Breast epithelium (tissue), 4 donors: ENCODE measurements at regions not wholly inside any gene's neighbourhood (a gene's known extent, or its start where the extent isn't known, plus 50 kb on each side); places are given as distances from the start of the nearest gene placed in this dataset.

Experiments used
- DNase-seq, 2 donors: peaks; one replicate each; pipeline ENCODE4 v3.0.0-alpha.2; 2019; ENCODE audit warnings: low spot score in 2 of 2
- H3K27ac ChIP-seq, 2 donors: fragments of 200-600 bp; sonication (generic) in 1 of 2; one replicate each; pipeline ENCODE4 v1.5.1; 2016 to 2019; ENCODE audit warnings: mild to moderate bottlenecking in 1 of 2
- H3K27me3 ChIP-seq, 2 donors: fragments of 200-600 bp; sonication (generic) in 1 of 2; one replicate each; pipeline versions ENCODE4 v1.5.1 to v1.6.0; 2017 to 2019; ENCODE audit warnings: control low read depth in 1 of 2, mild to moderate bottlenecking in 1 of 2
- H3K36me3 ChIP-seq: fragments of 200-600 bp; one replicate; pipeline ENCODE4 v1.5.1; 2019
- H3K4me1 ChIP-seq, 2 donors: fragments of 200-600 bp; sonication (generic); one replicate each; pipeline ENCODE4 v1.5.1; 2016 to 2019; ENCODE audit warnings: control low read depth in 1 of 2
- H3K4me3 ChIP-seq, 3 donors: fragments of 200-600 bp; sonication (generic); 1 replicate in 2 of 3; 2 replicates in 1 of 3; pipeline ENCODE4 v1.5.1; 2016 to 2019; ENCODE audit warnings: mild to moderate bottlenecking in 3 of 3, moderate library complexity in 2 of 3
- H3K9me3 ChIP-seq, 2 donors: fragments of 200-600 bp; sonication (generic) in 1 of 2; one replicate each; pipeline ENCODE4 v1.5.1; 2016 to 2019; ENCODE audit warnings: control low read depth in 1 of 2
- POLR2A ChIP-seq: fragments of 450-650 bp; IDR thresholded peaks from one replicate; pipeline ENCODE4 v1.6.1; 2016; ENCODE audit warnings: antibody characterized with exemption, mild to moderate bottlenecking, moderate library complexity
- POLR2AphosphoS5 ChIP-seq, 3 donors: sonication (generic); formaldehyde crosslinking; IDR thresholded peaks; one replicate each; pipeline ENCODE4 v1.6.1; 2017; ENCODE audit warnings: antibody characterized with exemption in 3 of 3
- intact Hi-C: fragments of 100-400 bp; cut with DNase I; formaldehyde crosslinking; loops from one replicate; pipeline ENCODE4 v1.15.1; 2023; ENCODE audit warnings: low total_unique reads
- TF ChIP-seq, protein P1 (sequence below), 3 donors: fragments of 450-650 bp; IDR thresholded peaks; one replicate each; pipeline ENCODE4 v1.5.1; 2016 to 2017; ENCODE audit warnings: antibody characterized with exemption in 3 of 3, mild to moderate bottlenecking in 3 of 3, moderate library complexity in 3 of 3

DNA sequence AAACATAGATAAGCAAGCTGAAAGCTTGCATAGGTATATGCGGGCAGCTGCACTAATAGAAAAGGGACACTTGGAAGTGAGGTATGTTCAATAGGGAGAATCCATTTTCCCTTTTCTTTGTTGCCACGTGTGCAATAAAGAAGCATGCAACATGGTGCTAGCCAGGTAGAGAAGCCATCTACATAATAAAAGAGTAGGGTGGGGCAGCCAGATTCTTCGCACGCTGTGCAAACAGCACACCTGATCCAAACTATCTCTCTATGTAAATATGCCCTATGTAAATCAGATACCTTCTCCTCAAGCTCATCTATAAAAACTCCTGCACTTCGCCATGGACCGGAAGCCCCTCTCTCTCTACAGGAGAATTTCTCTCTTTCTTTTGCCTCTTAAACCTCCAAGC is 91.9 kb upstream of the C9orf72 start:
- no peak overlapping the region for H3K27ac ChIP-seq
- H3K36me3 ChIP-seq = no peaks in the 10 kb centered on the region
- H3K4me1 ChIP-seq = no peaks in the 10 kb centered on the region
- no peaks in the 10 kb centered on the region for H3K27me3 ChIP-seq
- DNase-seq = no peak
- TF ChIP-seq POLR2A = no peak
- TF ChIP-seq POLR2AphosphoS5 (IDR thresholded peaks at IDR 0.05) = no peak
- TF ChIP-seq, protein P1, sequence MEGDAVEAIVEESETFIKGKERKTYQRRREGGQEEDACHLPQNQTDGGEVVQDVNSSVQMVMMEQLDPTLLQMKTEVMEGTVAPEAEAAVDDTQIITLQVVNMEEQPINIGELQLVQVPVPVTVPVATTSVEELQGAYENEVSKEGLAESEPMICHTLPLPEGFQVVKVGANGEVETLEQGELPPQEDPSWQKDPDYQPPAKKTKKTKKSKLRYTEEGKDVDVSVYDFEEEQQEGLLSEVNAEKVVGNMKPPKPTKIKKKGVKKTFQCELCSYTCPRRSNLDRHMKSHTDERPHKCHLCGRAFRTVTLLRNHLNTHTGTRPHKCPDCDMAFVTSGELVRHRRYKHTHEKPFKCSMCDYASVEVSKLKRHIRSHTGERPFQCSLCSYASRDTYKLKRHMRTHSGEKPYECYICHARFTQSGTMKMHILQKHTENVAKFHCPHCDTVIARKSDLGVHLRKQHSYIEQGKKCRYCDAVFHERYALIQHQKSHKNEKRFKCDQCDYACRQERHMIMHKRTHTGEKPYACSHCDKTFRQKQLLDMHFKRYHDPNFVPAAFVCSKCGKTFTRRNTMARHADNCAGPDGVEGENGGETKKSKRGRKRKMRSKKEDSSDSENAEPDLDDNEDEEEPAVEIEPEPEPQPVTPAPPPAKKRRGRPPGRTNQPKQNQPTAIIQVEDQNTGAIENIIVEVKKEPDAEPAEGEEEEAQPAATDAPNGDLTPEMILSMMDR (IDR thresholded peaks at IDR 0.05) = no peak
- H3K9me3 ChIP-seq = no peaks in the 10 kb centered on the region
- intact Hi-C loops = no loop called here
- H3K4me3 ChIP-seq = no peak overlapping the region

DNA sequence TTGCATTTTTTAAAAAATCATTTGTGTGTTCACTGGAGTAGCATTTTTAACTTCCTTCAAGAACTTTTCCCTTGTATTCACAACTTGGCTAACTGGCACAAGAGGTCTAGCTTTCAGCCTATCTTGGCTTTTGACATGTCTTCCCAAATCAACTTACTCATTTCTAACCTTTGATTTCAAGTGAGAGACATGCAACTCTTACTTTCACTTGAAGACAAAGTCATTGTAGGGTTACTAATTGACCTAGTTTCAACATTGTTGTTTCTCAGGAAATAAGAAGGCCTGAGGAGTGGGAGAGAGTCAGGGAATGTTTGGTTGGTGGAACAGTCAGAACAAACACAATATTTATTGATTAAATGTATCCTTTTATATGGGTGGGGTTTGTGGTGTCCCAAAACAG is 95.0 kb upstream of the C9orf72 start:
- intact Hi-C loops = no loop called here
- Histone ChIP-seq H3K4me3 (no peak overlapping the region), H3K9me3 (no peaks in the 10 kb centered on the region), H3K27me3 (no peaks in the 10 kb centered on the region), H3K27ac (no peak overlapping the region), H3K4me1 (no peaks in the 10 kb centered on the region), H3K36me3 (no peaks in the 10 kb centered on the region)
- no peak for TF ChIP-seq POLR2AphosphoS5 (IDR thresholded peaks at IDR 0.05)
- no peak for TF ChIP-seq POLR2A
- TF ChIP-seq, protein P1 (IDR thresholded peaks at IDR 0.05) = no peak
- DNase-seq = no peak

DNA sequence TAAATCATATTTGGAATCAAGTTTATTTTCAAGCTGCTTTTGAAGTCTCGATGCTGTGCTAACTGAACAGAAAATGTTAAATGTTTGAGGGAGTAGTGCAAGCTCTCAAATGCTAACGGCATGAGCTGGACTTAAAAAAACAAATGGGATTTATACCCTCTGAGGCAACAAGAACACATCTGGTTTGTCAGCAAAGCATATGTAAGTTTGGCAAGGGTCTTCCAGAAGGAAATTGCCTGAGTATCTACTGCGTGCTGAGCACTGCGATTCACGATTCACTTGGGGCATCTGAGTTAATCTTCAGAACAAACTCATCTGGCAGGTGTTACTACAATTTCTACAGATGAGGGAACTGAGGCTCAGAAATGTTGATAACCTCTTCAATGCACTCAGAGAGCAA is 98.4 kb upstream of the C9orf72 start:
- no peaks in the 10 kb centered on the region for H3K36me3 ChIP-seq
- DNase-seq = no peak
- no peak overlapping the region for H3K27ac ChIP-seq
- H3K4me3 ChIP-seq = no peak overlapping the region
- TF ChIP-seq, protein P1 (IDR thresholded peaks at IDR 0.05) = no peak
- TF ChIP-seq POLR2A (no peak), POLR2AphosphoS5 (IDR thresholded peaks at IDR 0.05) (no peak)
- no peaks in the 10 kb centered on the region for H3K9me3 ChIP-seq
- H3K27me3 ChIP-seq = no peaks in the 10 kb centered on the region
- no peaks in the 10 kb centered on the region for H3K4me1 ChIP-seq
- intact Hi-C loops = no loop called here

DNA sequence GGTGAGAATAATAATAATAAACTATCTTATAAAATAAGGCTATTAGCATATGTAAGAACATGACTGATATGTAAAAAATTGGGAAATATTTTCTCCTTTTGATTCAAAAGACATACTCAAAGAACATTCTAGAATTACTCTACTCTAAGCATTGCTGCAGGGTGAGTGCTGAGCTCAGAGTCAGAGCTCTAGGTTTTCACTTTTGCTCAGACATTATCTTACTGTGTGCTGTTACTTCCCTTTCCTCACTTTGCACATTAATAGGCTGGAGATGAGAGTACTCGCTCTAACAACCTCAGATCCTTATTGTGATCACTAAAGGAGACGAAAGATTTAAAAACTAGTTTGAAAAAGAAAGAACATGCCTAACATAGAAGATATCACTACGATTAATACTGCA is 99.4 kb upstream of the C9orf72 start:
- no peak for DNase-seq

DNA sequence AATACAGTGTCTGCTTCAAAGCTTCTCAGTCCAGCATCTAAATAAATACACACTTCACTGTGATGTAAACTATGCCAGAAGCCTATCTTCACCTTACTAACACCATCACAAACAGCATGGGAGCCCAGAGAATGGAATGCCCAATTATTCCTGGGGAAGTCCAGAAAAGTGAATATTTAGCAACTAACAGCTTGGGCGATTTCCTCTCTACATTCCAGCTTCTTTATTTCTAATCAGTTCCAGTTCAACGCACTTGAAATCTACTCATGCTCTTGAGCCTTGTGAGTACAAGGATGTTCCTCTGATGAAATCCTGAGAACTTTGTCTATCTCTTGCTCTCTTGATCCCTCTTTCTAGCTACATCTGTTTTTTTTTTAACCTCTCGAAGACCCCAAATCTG is 100.4 kb upstream of the C9orf72 start:
- no peaks in the 10 kb centered on the region for H3K27me3 ChIP-seq
- no peaks in the 10 kb centered on the region for H3K4me1 ChIP-seq
- H3K27ac ChIP-seq = no peak overlapping the region
- no peaks in the 10 kb centered on the region for H3K36me3 ChIP-seq
- no peak overlapping the region for H3K4me3 ChIP-seq
- H3K9me3 ChIP-seq = no peaks in the 10 kb centered on the region
- TF ChIP-seq POLR2A = no peak
- TF ChIP-seq POLR2AphosphoS5 (IDR thresholded peaks at IDR 0.05) = no peak
- TF ChIP-seq, protein P1 (IDR thresholded peaks at IDR 0.05) = no peak
- intact Hi-C loops = no loop called here
- DNase-seq = no peak

More for the DNA sequence above, 99.4 kb upstream of the C9orf72 start:
- no peak overlapping the region for H3K4me3 ChIP-seq
- H3K27ac ChIP-seq = no peak overlapping the region
- H3K27me3 ChIP-seq = no peaks in the 10 kb centered on the region
- TF ChIP-seq, protein P1 (IDR thresholded peaks at IDR 0.05) = no peak
- TF ChIP-seq POLR2A (no peak), POLR2AphosphoS5 (IDR thresholded peaks at IDR 0.05) (no peak)
- H3K4me1 ChIP-seq = no peaks in the 10 kb centered on the region
- H3K36me3 ChIP-seq = no peaks in the 10 kb centered on the region
- no peaks in the 10 kb centered on the region for H3K9me3 ChIP-seq
- intact Hi-C loops = no loop called here
